K562 (cell line): ENCODE measurements at regions not wholly inside any gene's neighbourhood (a gene's known extent, or its start where the extent isn't known, plus 50 kb on each side); places are given as distances from the start of the nearest gene placed in this dataset.

Experiments
- ATAC-seq: fragments of 200-7000 bp; cut with Tn5 transposase; 3 replicates; pipeline ENCODE4 v1.9.1; 2020; ENCODE audit warnings: moderate library complexity
- BruUV-seq: library from RNA; stranded (reverse); fragments of 400-500 nt; replicated peaks from 2 replicates; lab custom pipeline; 2021; lab: Mats Ljungman, UMichigan
- CTCF ChIA-PET: fragments of 300-600 bp; formaldehyde crosslinking; extraction: SDS; loops from one replicate; lab custom pipeline; 2021; ENCODE audit warnings: low intra/inter-chr PET ratio; lab: Yijun Ruan, JAX
- POLR2A ChIA-PET: fragments of 300-600, 350-650 bp; sonication (Branson Sonifier 250); formaldehyde crosslinking; extraction: SDS; loops from one replicate; lab custom pipeline; 2021; ENCODE audit warnings: antibody characterized with exemption, inconsistent platforms; lab: Yijun Ruan, JAX
- DNase-seq, 4 experiments: peaks; one replicate each; pipeline versions ENCODE4 v3.0.0 to v3.0.0-alpha.2; 2011 to 2018; ENCODE audit warnings: low spot score in 3 of 4, mixed read lengths in 3 of 4; ENCODE audit errors: extremely low read depth in 1 of 4
- FAIRE-seq: peaks from 2 replicates; lab custom pipeline; 2011; peaks lifted over from hg19 to GRCh38; lab: Jason Lieb, UNC
- H2AFZ ChIP-seq: 2 replicates; pipeline ENCODE4 v1.6.0; 2011; ENCODE audit warnings: low read depth, low read length, control low read depth, inconsistent platforms
- H3K27ac ChIP-seq: fragments of 200-600 bp; 3 replicates; pipeline ENCODE4 v1.8.0; 2011; ENCODE audit warnings: low read depth, mild to moderate bottlenecking, control low read depth, inconsistent platforms, low read length, moderate library complexity, mixed read lengths; ENCODE audit errors: extremely low read depth
- H3K27me3 ChIP-seq, 2 experiments: fragments of 300-600 bp in 1 of 2; 2 replicates in 1 of 2; 3 replicates in 1 of 2; pipeline versions ENCODE4 v1.6.0 to v1.8.0; 2011; ENCODE audit warnings: inconsistent platforms in 2 of 2, low read length in 2 of 2, mild to moderate bottlenecking in 1 of 2, mixed read lengths in 1 of 2, moderate library complexity in 1 of 2; ENCODE audit not compliant: control insufficient read depth in 2 of 2, insufficient read depth in 2 of 2
- H3K36me3 ChIP-seq: fragments of 300-600 bp; 3 replicates; pipeline ENCODE4 v1.8.0; 2011; ENCODE audit warnings: mild to moderate bottlenecking, low read length, inconsistent platforms; ENCODE audit not compliant: control insufficient read depth, insufficient read depth
- H3K4me1 ChIP-seq, 2 experiments: fragments of 200-600 bp in 1 of 2; replicated peaks in 1 of 2; 2 replicates in 1 of 2; 3 replicates in 1 of 2; pipeline versions ENCODE4 v1.5.1 to v1.8.0; 2011; ENCODE audit warnings: inconsistent platforms in 2 of 2, low read length in 2 of 2, mild to moderate bottlenecking in 1 of 2, mixed read lengths in 1 of 2, moderate library complexity in 1 of 2; ENCODE audit not compliant: control insufficient read depth in 2 of 2, insufficient read depth in 2 of 2
- H3K4me2 ChIP-seq: 2 replicates; pipeline ENCODE4 v1.6.1; 2011; ENCODE audit warnings: low read length, control low read depth, inconsistent platforms, mixed read lengths; ENCODE audit not compliant: insufficient read depth
- H3K4me3 ChIP-seq: fragments of 200-600 bp; sonication (generic), shearing (Covaris generic); 2 replicates; pipeline ENCODE4 v1.5.1; 2016; ENCODE audit warnings: control low read depth, inconsistent platforms
- H3K79me2 ChIP-seq: fragments of 200-600 bp; 3 replicates; pipeline ENCODE4 v1.8.0; 2011; ENCODE audit warnings: low read length, inconsistent platforms; ENCODE audit not compliant: control insufficient read depth, insufficient read depth
- H3K9ac ChIP-seq, 2 experiments: 2 replicates each; pipeline versions ENCODE4 v1.6.0 to v1.6.1; 2011; ENCODE audit warnings: low read depth in 2 of 2, low read length in 2 of 2, control low read depth in 1 of 2, inconsistent platforms in 1 of 2, mild to moderate bottlenecking in 1 of 2, mixed read lengths in 1 of 2; ENCODE audit not compliant: insufficient read depth in 1 of 2
- H3K9me1 ChIP-seq: one replicate; pipeline ENCODE4 v1.6.0; 2011; ENCODE audit warnings: inconsistent platforms, mild to moderate bottlenecking, low read length, moderate library complexity; ENCODE audit not compliant: control insufficient read depth, insufficient read depth
- H3K9me3 ChIP-seq: replicated peaks from 2 replicates; pipeline ENCODE4 v1.5.1; 2011; ENCODE audit warnings: low read depth, low read length, inconsistent platforms; ENCODE audit not compliant: control insufficient read depth, insufficient read depth
- H4K20me1 ChIP-seq: replicated peaks from 2 replicates; pipeline ENCODE4 v1.6.1; 2011; ENCODE audit warnings: low read length, inconsistent platforms, mixed read lengths; ENCODE audit not compliant: control insufficient read depth, insufficient read depth
- SMAD2 ChIP-seq: fragments of 150-350 bp; IDR thresholded peaks from 2 replicates; pipeline ENCODE4 v1.6.1; 2014; ENCODE audit warnings: low read depth, mild to moderate bottlenecking, low read length
- WGBS: fragments of 100-300 bp; shearing (Covaris generic); methylation state at CpG from one replicate; pipeline ENCODE4 v1.1.6; 2016; ENCODE audit warnings: low coverage, mixed read lengths; ENCODE audit not compliant: insufficient coverage; ENCODE audit errors: missing lambda C conversion rate; 5-methylcytosine and 5-hydroxymethylcytosine counted together
- in situ Hi-C: fragments of 300-500 bp; cut with MboI; formaldehyde crosslinking; loops from 4 replicates; pipeline ENCODE4 v1.15.0; 2018; ENCODE audit warnings: inconsistent platforms, mixed read lengths
- intact Hi-C: fragments of 100-400 bp; cut with micrococcal nuclease; formaldehyde crosslinking; loops from 2 replicates; pipeline ENCODE4 v1.14.2; 2022
- TF ChIP-seq, protein P1 (sequence below): fragments of 450-650 bp; formaldehyde crosslinking; IDR thresholded peaks from 2 replicates; pipeline ENCODE4 v1.4.0; 2020; ENCODE audit warnings: mild to moderate bottlenecking, mixed read lengths
- TF ChIP-seq, protein P2 (sequence below), 3 experiments: IDR thresholded peaks in 2 of 3; conservative IDR thresholded peaks in 1 of 3; 2 replicates each; pipeline ENCODE4 v1.5.1; 2011 to 2012; ENCODE audit warnings: low read length in 3 of 3, mild to moderate bottlenecking in 3 of 3, control low read depth in 2 of 3, improper control_type of control experiment in 1 of 3, inconsistent platforms in 1 of 3, low read depth in 1 of 3, mixed read lengths in 1 of 3, moderate library complexity in 1 of 3; ENCODE audit not compliant: insufficient read depth in 2 of 3

DNA sequence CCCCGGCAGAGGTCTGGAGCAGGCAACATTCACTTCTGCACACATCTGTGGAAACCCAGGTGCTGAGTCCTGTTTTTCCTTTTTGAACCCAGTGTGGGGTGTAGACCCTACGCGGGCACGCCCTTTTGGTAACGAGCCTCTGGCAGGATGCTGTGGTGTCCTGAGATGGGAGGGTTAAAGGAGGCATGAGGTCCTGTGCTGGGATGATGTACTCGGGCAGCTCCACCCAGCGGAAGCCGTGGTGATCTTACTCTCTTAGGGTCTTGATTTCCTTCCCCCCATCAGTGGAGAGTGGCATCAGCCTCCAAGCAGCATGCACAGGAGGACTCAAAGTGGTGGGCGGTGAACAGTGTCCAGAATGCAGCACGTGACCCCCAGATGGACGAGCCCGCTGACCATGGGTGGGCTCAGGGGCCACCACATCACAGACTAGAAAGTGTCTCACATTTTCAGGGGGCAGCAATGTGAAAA, 148.6 kb downstream of the DNAJB6 start:
- TF ChIP-seq SMAD2: no peak
- TF ChIP-seq, protein P1, sequence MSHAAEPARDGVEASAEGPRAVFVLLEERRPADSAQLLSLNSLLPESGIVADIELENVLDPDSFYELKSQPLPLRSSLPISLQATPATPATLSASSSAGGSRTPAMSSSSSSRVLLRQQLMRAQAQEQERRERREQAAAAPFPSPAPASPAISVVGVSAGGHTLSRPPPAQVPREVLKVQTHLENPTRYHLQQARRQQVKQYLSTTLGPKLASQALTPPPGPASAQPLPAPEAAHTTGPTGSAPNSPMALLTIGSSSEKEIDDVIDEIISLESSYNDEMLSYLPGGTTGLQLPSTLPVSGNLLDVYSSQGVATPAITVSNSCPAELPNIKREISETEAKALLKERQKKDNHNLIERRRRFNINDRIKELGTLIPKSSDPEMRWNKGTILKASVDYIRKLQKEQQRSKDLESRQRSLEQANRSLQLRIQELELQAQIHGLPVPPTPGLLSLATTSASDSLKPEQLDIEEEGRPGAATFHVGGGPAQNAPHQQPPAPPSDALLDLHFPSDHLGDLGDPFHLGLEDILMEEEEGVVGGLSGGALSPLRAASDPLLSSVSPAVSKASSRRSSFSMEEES (CRISPR knock-in tag): 0 out of 2 replicates have a peak, but pooled peaks have one; percentile 4
- TF ChIP-seq, protein P2, sequence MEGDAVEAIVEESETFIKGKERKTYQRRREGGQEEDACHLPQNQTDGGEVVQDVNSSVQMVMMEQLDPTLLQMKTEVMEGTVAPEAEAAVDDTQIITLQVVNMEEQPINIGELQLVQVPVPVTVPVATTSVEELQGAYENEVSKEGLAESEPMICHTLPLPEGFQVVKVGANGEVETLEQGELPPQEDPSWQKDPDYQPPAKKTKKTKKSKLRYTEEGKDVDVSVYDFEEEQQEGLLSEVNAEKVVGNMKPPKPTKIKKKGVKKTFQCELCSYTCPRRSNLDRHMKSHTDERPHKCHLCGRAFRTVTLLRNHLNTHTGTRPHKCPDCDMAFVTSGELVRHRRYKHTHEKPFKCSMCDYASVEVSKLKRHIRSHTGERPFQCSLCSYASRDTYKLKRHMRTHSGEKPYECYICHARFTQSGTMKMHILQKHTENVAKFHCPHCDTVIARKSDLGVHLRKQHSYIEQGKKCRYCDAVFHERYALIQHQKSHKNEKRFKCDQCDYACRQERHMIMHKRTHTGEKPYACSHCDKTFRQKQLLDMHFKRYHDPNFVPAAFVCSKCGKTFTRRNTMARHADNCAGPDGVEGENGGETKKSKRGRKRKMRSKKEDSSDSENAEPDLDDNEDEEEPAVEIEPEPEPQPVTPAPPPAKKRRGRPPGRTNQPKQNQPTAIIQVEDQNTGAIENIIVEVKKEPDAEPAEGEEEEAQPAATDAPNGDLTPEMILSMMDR (IDR thresholded peaks at IDR 0.05 in 2 of 3, conservative IDR thresholded peaks at IDR 0.05 in 1 of 3; ENCODE audit: insufficient read depth in 2 of 3, low read depth in 1 of 3, low read length in 3 of 3): peak in 2 of 3 experiments; percentile 5 to 16; a peak in 1 of 6 replicates
- no peaks in the 10 kb centered on the region for H3K36me3 ChIP-seq
- H2AFZ ChIP-seq: no peak overlapping the region
- no peak for DNase-seq
- WGBS: under 1% methylated on average over 12 of the region's 12 CpGs
- no peak overlapping the region for H3K4me3 ChIP-seq
- no peak overlapping the region for H3K9ac ChIP-seq
- intact Hi-C loops: no loop called here
- no peak for FAIRE-seq
- no peaks in the 10 kb centered on the region for H3K79me2 ChIP-seq
- H3K9me3 ChIP-seq: peaks cover 7% of the 10 kb centered on the region; the same call in 1 of the 2 replicates
- no peak overlapping the region for H3K4me2 ChIP-seq
- H3K27me3 ChIP-seq: peaks cover 34 to 64% of the 10 kb centered on the region in 2 experiments
- H4K20me1 ChIP-seq: peaks cover 15% of the 10 kb centered on the region; the same call in 1 of the 2 replicates
- CTCF ChIA-PET: no interaction called here
- H3K4me1 ChIP-seq: peaks cover 0 to 3% of the 10 kb centered on the region in 2 experiments; a peak in 2 of 5 replicates
- no peak overlapping the region for H3K27ac ChIP-seq
- ATAC-seq: peak; percentile 65
- BruUV-seq: no TSS peak
- POLR2A ChIA-PET: interaction anchor here (0.6 to 0.7 kb wide), 2 partner anchors 313 to 391 kb away, joined by 3 read pairs; no protein-coding TSS in a partner anchor
- H3K9me1 ChIP-seq: peaks cover 2% of the 10 kb centered on the region
- in situ Hi-C loops: no loop called here
